ENCODE measurements at regions not wholly inside any gene's neighbourhood (a gene's known extent, or its start where the extent isn't known, plus 50 kb on each side); places are given as distances from the start of the nearest gene placed in this dataset.

DNA sequence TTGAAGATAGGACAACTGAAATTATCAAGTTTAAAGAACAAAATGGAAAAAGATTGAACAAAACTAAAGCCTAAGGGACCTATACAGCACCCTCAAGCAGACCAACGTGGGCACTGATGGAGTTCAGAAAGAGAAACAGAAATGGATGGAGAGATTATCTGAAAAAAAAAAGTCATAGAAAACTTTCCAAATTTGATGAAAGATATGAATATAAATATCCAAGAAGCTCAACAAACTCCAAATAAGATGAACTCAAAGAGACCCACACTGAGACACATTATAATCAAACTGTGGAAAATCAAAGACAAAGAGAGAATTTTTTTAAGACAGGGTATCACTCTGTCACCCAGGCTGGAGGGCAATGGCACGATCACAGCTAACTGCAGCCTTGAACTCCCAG lies 128.6 kb upstream of the PUM3 start:
- Histone ChIP-seq H4K20me1 (ENCODE audit: control insufficient read depth, insufficient read depth, insufficient read length) (no peaks in the 10 kb centered on the region), H4K8ac (replicated peaks; ENCODE audit: insufficient read length, low read depth, low read length) (no peak overlapping the region), H3K9ac (ENCODE audit: extremely low read depth, insufficient read length, low read length) (no peak overlapping the region), H3K23ac (ENCODE audit: insufficient read length, low read depth, low read length) (no peak overlapping the region), H3K79me2 (ENCODE audit: insufficient read depth, low read length) (no peaks in the 10 kb centered on the region), H2BK15ac (ENCODE audit: low read depth, low read length) (no peak overlapping the region), H4K91ac (ENCODE audit: insufficient read length, low read depth, low read length) (no peak overlapping the region), H3K4me1 (ENCODE audit: insufficient read depth, low read length) (no peaks in the 10 kb centered on the region), H3K9me3 (ENCODE audit: control insufficient read depth, low read depth, low read length) (no peaks in the 10 kb centered on the region), H3K14ac (ENCODE audit: insufficient read depth, low read length) (no peak overlapping the region), H4K5ac (ENCODE audit: insufficient read length, low read depth, low read length) (no peak overlapping the region), H2AK5ac (ENCODE audit: insufficient read length, low read length) (no peak overlapping the region), H3K23me2 (ENCODE audit: insufficient read length, low read depth, low read length, poor library complexity, severe bottlenecking) (no peaks in the 10 kb centered on the region), H2BK5ac (ENCODE audit: insufficient read length, low read length) (no peak overlapping the region), H2BK20ac (ENCODE audit: low read depth, low read length, poor library complexity, severe bottlenecking) (no peak overlapping the region), H3K56ac (ENCODE audit: insufficient read length, low read depth, low read length) (no peak overlapping the region), H3T11ph (ENCODE audit: low read length) (no peak overlapping the region), H3K27me3 (ENCODE audit: insufficient read depth, low read length) (no peaks in the 10 kb centered on the region), H2BK120ac (ENCODE audit: low read depth, low read length, poor library complexity, severe bottlenecking) (no peak overlapping the region), H3K4ac (ENCODE audit: low read depth, low read length) (no peak overlapping the region), H3K18ac (ENCODE audit: insufficient read length, low read depth, low read length) (no peak overlapping the region), H2BK12ac (ENCODE audit: insufficient read length, low read depth, low read length) (no peak overlapping the region), H3K27ac (ENCODE audit: insufficient read length, low read depth, low read length) (no peak overlapping the region), H2AFZ (ENCODE audit: low read length) (no peak overlapping the region), H3K79me1 (ENCODE audit: insufficient read depth, low read depth, low read length, poor library complexity, severe bottlenecking) (no peaks in the 10 kb centered on the region), H3K4me2 (ENCODE audit: insufficient read depth, insufficient read length, low read length) (no peak overlapping the region)
- no peak for DNase-seq
- Mint-ChIP-seq H3K27me3 (ENCODE audit: low read depth) (no peaks in the 10 kb centered on the region; the same call in none of the 2 replicates), H3K9me3 (peaks cover 15 to 17% of the 10 kb centered on the region in 2 experiments), H3K4me1 (no peaks in the 10 kb centered on the region), H3K27ac (no peak overlapping the region), H3K36me3 (ENCODE audit: insufficient read depth in 1 of 3, low read depth in 3 of 3) (peaks cover 0 to 11% (median 4%) of the 10 kb centered on the region in 3 experiments; a peak in 5 of 7 replicates), H3K4me3 (no peak overlapping the region)
- no CpG with 5 or more reads among the region's 2 CpGs for WGBS (ENCODE audit: extremely low coverage, insufficient read length, low lambda C conversion rate)
- no peak for TF ChIP-seq CTCF (conservative IDR thresholded peaks at IDR 0.05)
